SK-N-SH treated with all-trans-retinoic acid at 6 μM for 48 hours (cell line): ENCODE measurements at regions not wholly inside any gene's neighbourhood (a gene's known extent, or its start where the extent isn't known, plus 50 kb on each side); places are given as distances from the start of the nearest gene placed in this dataset.

Experiments
- ATAC-seq: fragments of 200-7000 bp; cut with Tn5 transposase; 3 replicates; pipeline ENCODE4 v1.9.1; 2020; ENCODE audit warnings: mild to moderate bottlenecking, moderate library complexity
- ARNTL ChIP-seq: fragments of 450-650 bp; formaldehyde crosslinking; IDR thresholded peaks from 2 replicates; pipeline ENCODE4 v1.5.0; 2020; ENCODE audit warnings: low read depth, mild to moderate bottlenecking, moderate library complexity, borderline replicate concordance
- BACH2 ChIP-seq: fragments of 250-450 bp; sonication (Bioruptor Pico); IDR thresholded peaks from 2 replicates; pipeline ENCODE4 v1.9.0; 2021; ENCODE audit warnings: mild to moderate bottlenecking, borderline replicate concordance
- CSDC2 ChIP-seq: fragments of 250-450 bp; sonication (Bioruptor Pico); IDR thresholded peaks from 2 replicates; pipeline ENCODE4 v1.5.0; 2020; ENCODE audit warnings: mild to moderate bottlenecking, moderate library complexity
- ESRRG ChIP-seq: fragments of 250-450 bp; sonication (Bioruptor Pico); IDR thresholded peaks from 2 replicates; pipeline ENCODE4 v1.6.1; 2021; ENCODE audit warnings: mild to moderate bottlenecking
- ISL1 ChIP-seq: fragments of 250-450 bp; sonication (Bioruptor Pico); IDR thresholded peaks from 2 replicates; pipeline ENCODE4 v2.1.2; 2022; ENCODE audit warnings: mild to moderate bottlenecking, moderate library complexity
- OSR1 ChIP-seq: fragments of 250-450 bp; sonication (Bioruptor Pico); IDR thresholded peaks from 2 replicates; pipeline ENCODE4 v1.8.0; 2022; ENCODE audit warnings: moderate library complexity, mild to moderate bottlenecking, inconsistent platforms
- PPARA ChIP-seq: fragments of 250-450 bp; sonication (Bioruptor Pico); IDR thresholded peaks from 2 replicates; pipeline ENCODE4 v1.5.0; 2020; ENCODE audit warnings: mild to moderate bottlenecking, borderline replicate concordance
- TCF4 ChIP-seq: fragments of 250-450 bp; sonication (Bioruptor Pico); IDR thresholded peaks from 2 replicates; pipeline ENCODE4 v1.8.0; 2021; ENCODE audit warnings: mild to moderate bottlenecking, moderate library complexity, borderline replicate concordance
- TOX ChIP-seq: fragments of 250-450 bp; sonication (Bioruptor Pico); IDR thresholded peaks from 2 replicates; pipeline ENCODE4 v1.8.0; 2021; ENCODE audit warnings: mild to moderate bottlenecking, moderate library complexity, borderline replicate concordance
- ZC3H10 ChIP-seq: fragments of 250-450 bp; sonication (Bioruptor Pico); IDR thresholded peaks from 2 replicates; pipeline ENCODE4 v1.5.1; 2021; ENCODE audit warnings: mild to moderate bottlenecking, moderate library complexity
- ZFP3 ChIP-seq: fragments of 250-450 bp; sonication (Bioruptor Pico); IDR thresholded peaks from 2 replicates; pipeline ENCODE4 v1.5.0; 2020; ENCODE audit warnings: mild to moderate bottlenecking, moderate library complexity
- ZFP30 ChIP-seq: fragments of 450-650 bp; formaldehyde crosslinking; IDR thresholded peaks from 2 replicates; pipeline ENCODE4 v1.5.0; 2022; ENCODE audit warnings: mild to moderate bottlenecking, moderate library complexity
- ZNF565 ChIP-seq: fragments of 450-650 bp; formaldehyde crosslinking; conservative IDR thresholded peaks from 2 replicates; pipeline ENCODE4 v1.5.0; 2020; ENCODE audit warnings: low read depth, mild to moderate bottlenecking, moderate library complexity
- ZNF8 ChIP-seq: fragments of 450-650 bp; formaldehyde crosslinking; IDR thresholded peaks from 2 replicates; pipeline ENCODE4 v1.5.0; 2020; ENCODE audit warnings: mild to moderate bottlenecking, moderate library complexity
- TF ChIP-seq, protein P1 (sequence below): fragments of 250-450 bp; sonication (Bioruptor Pico); IDR thresholded peaks from 2 replicates; pipeline ENCODE4 v1.5.1; 2021; ENCODE audit warnings: mild to moderate bottlenecking, moderate library complexity
- TF ChIP-seq, protein P2 (sequence below): fragments of 250-450 bp; sonication (Bioruptor Pico); IDR thresholded peaks from 2 replicates; pipeline ENCODE4 v1.8.0; 2021; ENCODE audit warnings: low read depth, mild to moderate bottlenecking, moderate library complexity, borderline replicate concordance
- TF ChIP-seq, protein P3 (sequence below): fragments of 250-450 bp; sonication (Bioruptor Pico); IDR thresholded peaks from 2 replicates; pipeline ENCODE4 v1.5.0; 2020; ENCODE audit warnings: mild to moderate bottlenecking, moderate library complexity
- TF ChIP-seq, protein P4 (sequence below): fragments of 250-450 bp; sonication (Bioruptor Pico); IDR thresholded peaks from 2 replicates; pipeline ENCODE4 v1.8.0; 2020; ENCODE audit warnings: mild to moderate bottlenecking, moderate library complexity, borderline replicate concordance
- TF ChIP-seq, protein P5 (sequence below): fragments of 250-450 bp; sonication (Bioruptor Pico); IDR thresholded peaks from 2 replicates; pipeline ENCODE4 v1.5.1; 2020; ENCODE audit warnings: low read depth, mild to moderate bottlenecking, moderate library complexity

DNA sequence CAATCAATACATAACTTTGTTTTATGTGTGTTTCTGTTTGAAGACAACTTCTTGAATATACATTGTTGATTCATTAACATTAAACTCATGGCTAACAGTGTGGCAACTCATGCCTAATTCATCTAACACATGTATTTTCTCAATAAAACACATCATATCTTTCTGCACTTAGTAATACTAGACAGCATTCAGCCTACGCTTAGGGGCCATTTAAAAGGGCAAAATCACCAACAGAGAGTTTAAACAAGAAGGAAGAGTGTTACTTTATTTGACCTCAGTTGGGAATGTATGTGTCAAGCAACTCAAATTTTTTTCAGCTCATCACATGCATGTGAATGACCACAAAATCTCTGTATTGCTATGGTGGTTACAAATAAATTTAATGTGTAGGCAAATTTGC lies 128.8 kb upstream of the AADACL2 start (continued):
- TF ChIP-seq, protein P1, sequence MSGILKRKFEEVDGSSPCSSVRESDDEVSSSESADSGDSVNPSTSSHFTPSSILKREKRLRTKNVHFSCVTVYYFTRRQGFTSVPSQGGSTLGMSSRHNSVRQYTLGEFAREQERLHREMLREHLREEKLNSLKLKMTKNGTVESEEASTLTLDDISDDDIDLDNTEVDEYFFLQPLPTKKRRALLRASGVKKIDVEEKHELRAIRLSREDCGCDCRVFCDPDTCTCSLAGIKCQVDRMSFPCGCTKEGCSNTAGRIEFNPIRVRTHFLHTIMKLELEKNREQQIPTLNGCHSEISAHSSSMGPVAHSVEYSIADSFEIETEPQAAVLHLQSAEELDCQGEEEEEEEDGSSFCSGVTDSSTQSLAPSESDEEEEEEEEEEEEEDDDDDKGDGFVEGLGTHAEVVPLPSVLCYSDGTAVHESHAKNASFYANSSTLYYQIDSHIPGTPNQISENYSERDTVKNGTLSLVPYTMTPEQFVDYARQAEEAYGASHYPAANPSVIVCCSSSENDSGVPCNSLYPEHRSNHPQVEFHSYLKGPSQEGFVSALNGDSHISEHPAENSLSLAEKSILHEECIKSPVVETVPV (CRISPR knock-in tag), result no peak
- no peak for TF ChIP-seq TCF4
- TF ChIP-seq, all 23 proteins: peak for 0

DNA sequence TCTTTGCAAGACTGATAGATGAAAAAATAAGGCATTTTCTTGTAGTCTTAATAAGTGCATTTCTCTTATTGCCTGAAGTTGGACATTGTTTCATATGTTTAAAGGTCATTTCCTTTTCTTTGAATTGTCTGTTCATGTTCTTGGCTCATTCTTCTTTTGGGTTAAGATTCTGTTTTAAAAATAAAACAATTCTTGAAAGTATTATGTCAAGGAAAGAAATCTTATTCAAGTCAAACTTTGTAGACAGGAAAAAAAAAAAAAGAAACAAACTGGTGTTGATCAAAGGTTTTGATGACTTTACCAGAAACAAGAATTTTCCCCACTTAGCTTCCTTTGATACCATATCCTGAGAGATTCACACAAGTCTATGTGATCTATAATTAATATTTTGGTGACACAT lies 132.9 kb upstream of the AADACL2 start:
- no peak for ATAC-seq

DNA sequence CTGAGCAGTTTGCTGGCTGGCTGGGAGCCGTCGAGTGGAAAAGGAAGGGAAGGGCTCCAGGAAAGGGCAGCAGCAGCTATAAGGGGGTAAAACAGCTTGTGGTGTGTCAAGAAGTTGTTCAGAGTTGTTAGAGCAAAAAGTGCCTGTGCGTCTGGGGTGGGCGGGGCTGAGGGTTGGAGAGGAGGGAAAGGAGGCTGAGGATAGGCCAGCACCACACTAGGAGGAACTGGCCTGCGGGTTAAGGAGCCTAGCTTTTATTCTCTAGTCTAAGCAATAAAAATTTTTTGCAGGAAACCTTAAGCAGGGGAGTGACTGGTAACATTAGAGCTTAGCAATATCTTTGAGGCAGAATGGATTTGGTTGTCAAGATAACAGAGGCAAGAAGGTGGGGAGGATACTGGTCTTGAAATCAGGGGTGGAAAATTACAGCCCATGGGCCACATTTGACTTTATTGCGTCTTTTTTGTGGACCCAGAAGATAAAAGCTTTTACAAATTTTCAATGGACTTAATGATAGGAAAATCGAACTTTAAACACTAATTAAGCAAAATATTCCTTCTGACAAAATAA lies 134.5 kb upstream of the AADACL2 start:
- TF ChIP-seq ZNF8 (CRISPR knock-in tag), result no peak
- TF ChIP-seq, protein P2, sequence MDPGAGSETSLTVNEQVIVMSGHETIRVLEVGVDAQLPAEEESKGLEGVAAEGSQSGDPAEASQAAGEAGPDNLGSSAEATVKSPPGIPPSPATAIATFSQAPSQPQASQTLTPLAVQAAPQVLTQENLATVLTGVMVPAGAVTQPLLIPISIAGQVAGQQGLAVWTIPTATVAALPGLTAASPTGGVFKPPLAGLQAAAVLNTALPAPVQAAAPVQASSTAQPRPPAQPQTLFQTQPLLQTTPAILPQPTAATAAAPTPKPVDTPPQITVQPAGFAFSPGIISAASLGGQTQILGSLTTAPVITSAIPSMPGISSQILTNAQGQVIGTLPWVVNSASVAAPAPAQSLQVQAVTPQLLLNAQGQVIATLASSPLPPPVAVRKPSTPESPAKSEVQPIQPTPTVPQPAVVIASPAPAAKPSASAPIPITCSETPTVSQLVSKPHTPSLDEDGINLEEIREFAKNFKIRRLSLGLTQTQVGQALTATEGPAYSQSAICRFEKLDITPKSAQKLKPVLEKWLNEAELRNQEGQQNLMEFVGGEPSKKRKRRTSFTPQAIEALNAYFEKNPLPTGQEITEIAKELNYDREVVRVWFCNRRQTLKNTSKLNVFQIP, result no peak
- ATAC-seq, result no peak

More for the DNA sequence above, 132.9 kb upstream of the AADACL2 start:
- TF ChIP-seq ZNF8 (CRISPR knock-in tag) (no peak), ZC3H10 (CRISPR knock-in tag) (no peak), ESRRG (no peak), BACH2 (CRISPR knock-in tag) (no peak), OSR1 (CRISPR knock-in tag) (no peak), ZFP3 (CRISPR knock-in tag) (no peak), TOX (CRISPR knock-in tag) (no peak), ISL1 (CRISPR knock-in tag) (no peak), ZNF565 (CRISPR knock-in tag) (no peak), CSDC2 (CRISPR knock-in tag) (no peak), ARNTL (CRISPR knock-in tag) (no peak), PPARA (CRISPR knock-in tag) (no peak), TCF4 (no peak), ZFP30 (CRISPR knock-in tag) (no peak)
- TF ChIP-seq, protein P3, sequence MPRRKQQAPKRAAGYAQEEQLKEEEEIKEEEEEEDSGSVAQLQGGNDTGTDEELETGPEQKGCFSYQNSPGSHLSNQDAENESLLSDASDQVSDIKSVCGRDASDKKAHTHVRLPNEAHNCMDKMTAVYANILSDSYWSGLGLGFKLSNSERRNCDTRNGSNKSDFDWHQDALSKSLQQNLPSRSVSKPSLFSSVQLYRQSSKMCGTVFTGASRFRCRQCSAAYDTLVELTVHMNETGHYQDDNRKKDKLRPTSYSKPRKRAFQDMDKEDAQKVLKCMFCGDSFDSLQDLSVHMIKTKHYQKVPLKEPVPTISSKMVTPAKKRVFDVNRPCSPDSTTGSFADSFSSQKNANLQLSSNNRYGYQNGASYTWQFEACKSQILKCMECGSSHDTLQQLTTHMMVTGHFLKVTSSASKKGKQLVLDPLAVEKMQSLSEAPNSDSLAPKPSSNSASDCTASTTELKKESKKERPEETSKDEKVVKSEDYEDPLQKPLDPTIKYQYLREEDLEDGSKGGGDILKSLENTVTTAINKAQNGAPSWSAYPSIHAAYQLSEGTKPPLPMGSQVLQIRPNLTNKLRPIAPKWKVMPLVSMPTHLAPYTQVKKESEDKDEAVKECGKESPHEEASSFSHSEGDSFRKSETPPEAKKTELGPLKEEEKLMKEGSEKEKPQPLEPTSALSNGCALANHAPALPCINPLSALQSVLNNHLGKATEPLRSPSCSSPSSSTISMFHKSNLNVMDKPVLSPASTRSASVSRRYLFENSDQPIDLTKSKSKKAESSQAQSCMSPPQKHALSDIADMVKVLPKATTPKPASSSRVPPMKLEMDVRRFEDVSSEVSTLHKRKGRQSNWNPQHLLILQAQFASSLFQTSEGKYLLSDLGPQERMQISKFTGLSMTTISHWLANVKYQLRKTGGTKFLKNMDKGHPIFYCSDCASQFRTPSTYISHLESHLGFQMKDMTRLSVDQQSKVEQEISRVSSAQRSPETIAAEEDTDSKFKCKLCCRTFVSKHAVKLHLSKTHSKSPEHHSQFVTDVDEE (CRISPR knock-in tag), result no peak
- TF ChIP-seq, protein P2, result no peak
- TF ChIP-seq, protein P1 (CRISPR knock-in tag), result no peak
- TF ChIP-seq, protein P4, sequence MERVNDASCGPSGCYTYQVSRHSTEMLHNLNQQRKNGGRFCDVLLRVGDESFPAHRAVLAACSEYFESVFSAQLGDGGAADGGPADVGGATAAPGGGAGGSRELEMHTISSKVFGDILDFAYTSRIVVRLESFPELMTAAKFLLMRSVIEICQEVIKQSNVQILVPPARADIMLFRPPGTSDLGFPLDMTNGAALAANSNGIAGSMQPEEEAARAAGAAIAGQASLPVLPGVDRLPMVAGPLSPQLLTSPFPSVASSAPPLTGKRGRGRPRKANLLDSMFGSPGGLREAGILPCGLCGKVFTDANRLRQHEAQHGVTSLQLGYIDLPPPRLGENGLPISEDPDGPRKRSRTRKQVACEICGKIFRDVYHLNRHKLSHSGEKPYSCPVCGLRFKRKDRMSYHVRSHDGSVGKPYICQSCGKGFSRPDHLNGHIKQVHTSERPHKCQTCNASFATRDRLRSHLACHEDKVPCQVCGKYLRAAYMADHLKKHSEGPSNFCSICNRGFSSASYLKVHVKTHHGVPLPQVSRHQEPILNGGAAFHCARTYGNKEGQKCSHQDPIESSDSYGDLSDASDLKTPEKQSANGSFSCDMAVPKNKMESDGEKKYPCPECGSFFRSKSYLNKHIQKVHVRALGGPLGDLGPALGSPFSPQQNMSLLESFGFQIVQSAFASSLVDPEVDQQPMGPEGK (CRISPR knock-in tag), result no peak
- TF ChIP-seq, protein P5, sequence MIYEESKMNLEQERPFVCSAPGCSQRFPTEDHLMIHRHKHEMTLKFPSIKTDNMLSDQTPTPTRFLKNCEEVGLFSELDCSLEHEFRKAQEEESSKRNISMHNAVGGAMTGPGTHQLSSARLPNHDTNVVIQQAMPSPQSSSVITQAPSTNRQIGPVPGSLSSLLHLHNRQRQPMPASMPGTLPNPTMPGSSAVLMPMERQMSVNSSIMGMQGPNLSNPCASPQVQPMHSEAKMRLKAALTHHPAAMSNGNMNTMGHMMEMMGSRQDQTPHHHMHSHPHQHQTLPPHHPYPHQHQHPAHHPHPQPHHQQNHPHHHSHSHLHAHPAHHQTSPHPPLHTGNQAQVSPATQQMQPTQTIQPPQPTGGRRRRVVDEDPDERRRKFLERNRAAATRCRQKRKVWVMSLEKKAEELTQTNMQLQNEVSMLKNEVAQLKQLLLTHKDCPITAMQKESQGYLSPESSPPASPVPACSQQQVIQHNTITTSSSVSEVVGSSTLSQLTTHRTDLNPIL (CRISPR knock-in tag), result no peak
